HCT116 (cell line): ENCODE measurements at regions not wholly inside any gene's neighbourhood (a gene's known extent, or its start where the extent isn't known, plus 50 kb on each side); places are given as distances from the start of the nearest gene placed in this dataset.

Experiments
- ATAC-seq: fragments of 200-7000 bp; cut with Tn5 transposase; 2 replicates; pipeline ENCODE4 v1.9.1; 2020; ENCODE audit warnings: mild to moderate bottlenecking, moderate library complexity
- BruUV-seq: library from RNA; stranded (reverse); fragments of 400-500 nt; replicated peaks from 2 replicates; lab custom pipeline; 2021; lab: Mats Ljungman, UMichigan
- CTCF ChIA-PET: fragments of 300-600 bp; sonication (Branson Sonifier 250); formaldehyde crosslinking; loops from one replicate; lab custom pipeline; 2021; ENCODE audit warnings: antibody characterized with exemption; lab: Charles Lee
- POLR2A ChIA-PET: fragments of 300-600, 350-600 bp; sonication (Branson Sonifier 250); formaldehyde crosslinking; loops from one replicate; lab custom pipeline; 2021; ENCODE audit warnings: antibody characterized with exemption; lab: Charles Lee
- RAD21 ChIA-PET, 2 experiments: fragments of 300-600 bp; sonication (Branson Sonifier 250); formaldehyde crosslinking; loops; one replicate each; lab custom pipeline; 2023; ENCODE audit warnings: low total read pairs in 2 of 2; ENCODE audit not compliant: uncharacterized antibody in 2 of 2, unreplicated experiment in 2 of 2, low non-redundant PET in 1 of 2; lab: Charles Lee
- DNase-seq: peaks from one replicate; pipeline ENCODE4 v3.0.0-alpha.2; 2010; ENCODE audit warnings: low read depth, low spot score
- H2AFZ ChIP-seq: fragments of 200-600 bp; shearing (Covaris generic), sonication (generic); 2 replicates; pipeline ENCODE4 v1.6.1; 2017; ENCODE audit warnings: low read depth, mixed run types, mixed read lengths, antibody characterized with exemption, low read length; ENCODE audit not compliant: poor library complexity, severe bottlenecking
- H3K27ac ChIP-seq: 2 replicates; pipeline ENCODE4 v1.5.1; 2012; ENCODE audit warnings: low read depth, low read length
- H3K27me3 ChIP-seq: fragments of 200-600 bp; sonication (generic); 2 replicates; pipeline ENCODE4 v1.6.1; 2016; ENCODE audit warnings: mixed run types, low read length, mixed read lengths; ENCODE audit not compliant: insufficient read depth
- H3K36me3 ChIP-seq, 2 experiments: fragments of 200-500 bp in 1 of 2; fragments of 200-600 bp in 1 of 2; sonication (Bioruptor generic) in 1 of 2; sonication (generic) in 1 of 2; 2 replicates each; pipeline versions ENCODE4 v1.5.1 to v1.6.1; 2014 to 2016; ENCODE audit warnings: low read length in 2 of 2, inconsistent platforms in 1 of 2, mixed read lengths in 1 of 2, mixed run types in 1 of 2; ENCODE audit not compliant: insufficient read depth in 2 of 2, control insufficient read depth in 1 of 2
- H3K4me1 ChIP-seq, 2 experiments: fragments of 200-600 bp in 1 of 2; sonication (generic) in 1 of 2; 2 replicates each; pipeline versions ENCODE4 v1.5.1 to v1.6.1; 2012 to 2017; ENCODE audit warnings: low read length in 2 of 2, inconsistent platforms in 1 of 2, mild to moderate bottlenecking in 1 of 2, mixed read lengths in 1 of 2, mixed run types in 1 of 2, moderate library complexity in 1 of 2; ENCODE audit not compliant: insufficient read depth in 2 of 2, control insufficient read depth in 1 of 2
- H3K4me2 ChIP-seq: fragments of 200-600 bp; sonication (generic); 2 replicates; pipeline ENCODE4 v1.6.1; 2017; ENCODE audit warnings: mixed run types, low read length, mixed read lengths
- H3K4me3 ChIP-seq, 2 experiments: fragments of 200-600 bp in 1 of 2; sonication (generic) in 1 of 2; replicated peaks in 1 of 2; 2 replicates each; pipeline ENCODE4 v1.5.1; 2011 to 2016; ENCODE audit warnings: low read length in 2 of 2, control low read depth in 1 of 2, low read depth in 1 of 2, mild to moderate bottlenecking in 1 of 2, mixed read lengths in 1 of 2, mixed run types in 1 of 2
- H3K79me2 ChIP-seq: fragments of 200-600 bp; sonication (generic); 2 replicates; pipeline ENCODE4 v1.6.1; 2017; ENCODE audit warnings: mild to moderate bottlenecking, mixed run types, low read length, moderate library complexity, mixed read lengths; ENCODE audit not compliant: insufficient read depth
- H3K9ac ChIP-seq: fragments of 200-600 bp; sonication (generic); 2 replicates; pipeline ENCODE4 v1.6.1; 2016; ENCODE audit warnings: low read length, mixed read lengths
- H3K9me2 ChIP-seq: fragments of 200-600 bp; sonication (generic), shearing (Covaris generic); 2 replicates; pipeline ENCODE4 v1.6.1; 2017; ENCODE audit warnings: mixed run types, mild to moderate bottlenecking, moderate library complexity; ENCODE audit not compliant: insufficient read depth
- H3K9me3 ChIP-seq, 2 experiments: fragments of 200-500 bp in 1 of 2; fragments of 200-600 bp in 1 of 2; sonication (Bioruptor generic) in 1 of 2; sonication (generic) in 1 of 2; 2 replicates each; pipeline ENCODE4 v1.6.1; 2014 to 2017; ENCODE audit warnings: low read length in 2 of 2, mixed read lengths in 2 of 2, inconsistent platforms in 1 of 2, low read depth in 1 of 2, mild to moderate bottlenecking in 1 of 2, mixed run types in 1 of 2, moderate library complexity in 1 of 2; ENCODE audit not compliant: control insufficient read depth in 1 of 2, insufficient read depth in 1 of 2
- H4K20me1 ChIP-seq: fragments of 200-600 bp; sonication (generic), shearing (Covaris generic); 2 replicates; pipeline ENCODE4 v1.6.1; 2017; ENCODE audit warnings: mixed run types, mild to moderate bottlenecking, moderate library complexity; ENCODE audit not compliant: insufficient read depth
- EZH2phosphoT487 ChIP-seq: fragments of 200-600 bp; IDR thresholded peaks from 2 replicates; pipeline ENCODE4 v1.6.1; 2018; ENCODE audit warnings: antibody characterized with exemption, borderline replicate concordance
- JUND ChIP-seq: IDR thresholded peaks from 2 replicates; pipeline ENCODE4 v1.6.1; 2012
- MAX ChIP-seq: IDR thresholded peaks from 2 replicates; pipeline ENCODE4 v1.6.1; 2012
- RAD21 ChIP-seq: IDR thresholded peaks from 2 replicates; pipeline ENCODE4 v1.6.1; 2012; ENCODE audit warnings: low read depth, mild to moderate bottlenecking
- SP1 ChIP-seq: IDR thresholded peaks from 2 replicates; pipeline ENCODE4 v1.6.1; 2012; ENCODE audit warnings: low read depth
- SRF ChIP-seq: IDR thresholded peaks from 2 replicates; pipeline ENCODE4 v1.6.1; 2012; ENCODE audit warnings: low read depth
- YY1 ChIP-seq: IDR thresholded peaks from 2 replicates; pipeline ENCODE4 v1.6.1; 2011; ENCODE audit warnings: low read length, low read depth, moderate library complexity, mild to moderate bottlenecking; ENCODE audit not compliant: insufficient replicate concordance; ENCODE audit errors: extremely low read depth
- ZFX ChIP-seq: fragments of 450-650 bp; IDR thresholded peaks from 2 replicates; pipeline ENCODE4 v1.6.1; 2017
- intact Hi-C: fragments of 100-400 bp; cut with micrococcal nuclease; formaldehyde crosslinking; loops from 2 replicates; pipeline ENCODE4 v1.10.0; 2022
- TF ChIP-seq, protein P1 (sequence below): IDR thresholded peaks from 2 replicates; pipeline ENCODE4 v1.6.1; 2012
- TF ChIP-seq, protein P2 (sequence below): IDR thresholded peaks from 2 replicates; pipeline ENCODE4 v1.6.1; 2012; ENCODE audit warnings: low read depth

- ATAC-seq = no peak
- H3K4me1 ChIP-seq = no peaks in the 10 kb centered on the region
- POLR2A ChIA-PET = no interaction called here
- BruUV-seq = no TSS peak
- no peaks in the 10 kb centered on the region for H3K9me2 ChIP-seq
- TF ChIP-seq MAX = no peak
- no peak for TF ChIP-seq JUND
- TF ChIP-seq YY1 = no peak
- no peak for TF ChIP-seq ZFX
- TF ChIP-seq, protein P1, sequence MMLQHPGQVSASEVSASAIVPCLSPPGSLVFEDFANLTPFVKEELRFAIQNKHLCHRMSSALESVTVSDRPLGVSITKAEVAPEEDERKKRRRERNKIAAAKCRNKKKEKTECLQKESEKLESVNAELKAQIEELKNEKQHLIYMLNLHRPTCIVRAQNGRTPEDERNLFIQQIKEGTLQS = no peak
- TF ChIP-seq SP1 = no peak
- TF ChIP-seq RAD21 = no peak
- TF ChIP-seq EZH2phosphoT487 = no peak
- TF ChIP-seq, protein P2, sequence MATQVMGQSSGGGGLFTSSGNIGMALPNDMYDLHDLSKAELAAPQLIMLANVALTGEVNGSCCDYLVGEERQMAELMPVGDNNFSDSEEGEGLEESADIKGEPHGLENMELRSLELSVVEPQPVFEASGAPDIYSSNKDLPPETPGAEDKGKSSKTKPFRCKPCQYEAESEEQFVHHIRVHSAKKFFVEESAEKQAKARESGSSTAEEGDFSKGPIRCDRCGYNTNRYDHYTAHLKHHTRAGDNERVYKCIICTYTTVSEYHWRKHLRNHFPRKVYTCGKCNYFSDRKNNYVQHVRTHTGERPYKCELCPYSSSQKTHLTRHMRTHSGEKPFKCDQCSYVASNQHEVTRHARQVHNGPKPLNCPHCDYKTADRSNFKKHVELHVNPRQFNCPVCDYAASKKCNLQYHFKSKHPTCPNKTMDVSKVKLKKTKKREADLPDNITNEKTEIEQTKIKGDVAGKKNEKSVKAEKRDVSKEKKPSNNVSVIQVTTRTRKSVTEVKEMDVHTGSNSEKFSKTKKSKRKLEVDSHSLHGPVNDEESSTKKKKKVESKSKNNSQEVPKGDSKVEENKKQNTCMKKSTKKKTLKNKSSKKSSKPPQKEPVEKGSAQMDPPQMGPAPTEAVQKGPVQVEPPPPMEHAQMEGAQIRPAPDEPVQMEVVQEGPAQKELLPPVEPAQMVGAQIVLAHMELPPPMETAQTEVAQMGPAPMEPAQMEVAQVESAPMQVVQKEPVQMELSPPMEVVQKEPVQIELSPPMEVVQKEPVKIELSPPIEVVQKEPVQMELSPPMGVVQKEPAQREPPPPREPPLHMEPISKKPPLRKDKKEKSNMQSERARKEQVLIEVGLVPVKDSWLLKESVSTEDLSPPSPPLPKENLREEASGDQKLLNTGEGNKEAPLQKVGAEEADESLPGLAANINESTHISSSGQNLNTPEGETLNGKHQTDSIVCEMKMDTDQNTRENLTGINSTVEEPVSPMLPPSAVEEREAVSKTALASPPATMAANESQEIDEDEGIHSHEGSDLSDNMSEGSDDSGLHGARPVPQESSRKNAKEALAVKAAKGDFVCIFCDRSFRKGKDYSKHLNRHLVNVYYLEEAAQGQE = no peak
- TF ChIP-seq SRF = no peak
- TF ChIP-seq, all 23 proteins: peak for 0
- Histone ChIP-seq H2AFZ (no peak overlapping the region), H3K79me2 (no peaks in the 10 kb centered on the region), H3K27me3 (peaks cover 26% of the 10 kb centered on the region), H3K27ac (no peak overlapping the region), H3K4me3 (no peak overlapping the region), H3K4me2 (no peak overlapping the region), H3K36me3 (no peaks in the 10 kb centered on the region), H4K20me1 (no peaks in the 10 kb centered on the region), H3K9me3 (no peaks in the 10 kb centered on the region), H3K9ac (no peak overlapping the region)
- DNase-seq = no peak
- RAD21 ChIA-PET = no interaction called here
- CTCF ChIA-PET = no interaction called here
- intact Hi-C loops = no loop called here
These were observed 319.7 kb downstream of the SNAPC1 start for GRCh38 chr14:62081951-62082350.
